ENCODE measurements at regions not wholly inside any gene's neighbourhood (a gene's known extent, or its start where the extent isn't known, plus 50 kb on each side); places are given as distances from the start of the nearest gene placed in this dataset.
"Not testable (repeated sequence)": the region's sequence is repeated elsewhere in the genome, so short reads cannot be mapped to it uniquely, and the experiment has no call there.

DNA sequence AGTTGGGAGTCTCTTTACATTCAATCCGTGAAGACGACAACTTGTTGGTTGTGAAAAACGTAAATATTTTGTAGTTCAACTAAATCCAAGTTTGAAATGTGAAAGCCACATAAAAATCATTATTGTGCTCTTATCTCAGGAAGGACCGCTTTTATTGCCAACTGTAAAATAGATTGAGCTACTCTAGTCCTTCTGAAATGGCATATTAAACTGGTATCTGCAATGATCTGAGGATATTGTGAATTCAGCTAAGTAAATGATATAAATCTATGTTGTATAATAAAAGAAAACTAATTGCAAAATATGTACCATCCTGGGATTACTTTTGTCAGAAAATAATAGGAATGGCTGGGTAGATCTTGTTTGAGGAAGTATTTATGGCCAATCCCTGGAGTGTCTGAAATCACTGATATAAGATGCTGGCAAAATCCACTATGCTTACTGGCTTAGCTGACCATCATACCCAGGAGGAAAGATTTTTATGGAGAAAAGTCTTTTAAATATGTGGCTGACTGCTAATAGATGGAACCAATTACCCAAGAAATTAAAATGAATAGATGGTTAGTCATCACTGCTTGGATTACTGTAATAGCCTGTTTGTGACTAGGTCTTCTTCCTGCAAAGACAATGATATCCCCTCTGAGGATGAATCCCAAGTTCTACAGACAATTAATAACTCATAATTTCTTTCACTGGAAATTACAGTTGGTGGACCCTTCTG, 191.8 kb downstream of the SEMA6D start:
- Mint-ChIP-seq H3K36me3 (no peaks in the 10 kb centered on the region), H3K27me3 (peaks cover 0 to 1% of the 10 kb centered on the region in 2 donors), H3K9me3 (peaks cover 0 to 10% (median 3%) of the 10 kb centered on the region in 8 donors), H3K4me1 (no peaks in the 10 kb centered on the region), H3K27ac (no peak overlapping the region), H3K4me3 (no peak overlapping the region)
- no peak overlapping the region for H3K27ac ChIP-seq (ENCODE audit: low read depth, low read length)
- no peak for DNase-seq
- ChIA-PET CTCF (ENCODE audit: partially characterized antibody) (no interaction called here), POLR2A (ENCODE audit: partially characterized antibody) (no interaction called here)
- no peaks in the 10 kb centered on the region for H3K36me3 ChIP-seq (ENCODE audit: insufficient read depth, low read length)
- H3K27me3 ChIP-seq (ENCODE audit: insufficient read depth, low read length): no peaks in the 10 kb centered on the region
- no peaks in the 10 kb centered on the region for H3K4me1 ChIP-seq (ENCODE audit: insufficient read depth, low read length)
- intact Hi-C loops (cut with micrococcal nuclease): no loop called here
- no peaks in the 10 kb centered on the region for H3K9me3 ChIP-seq (ENCODE audit: control insufficient read depth in 1 of 2, low read length in 2 of 2)
- no peak overlapping the region for H3K4me3 ChIP-seq (ENCODE audit: low read length in 2 of 2)

DNA sequence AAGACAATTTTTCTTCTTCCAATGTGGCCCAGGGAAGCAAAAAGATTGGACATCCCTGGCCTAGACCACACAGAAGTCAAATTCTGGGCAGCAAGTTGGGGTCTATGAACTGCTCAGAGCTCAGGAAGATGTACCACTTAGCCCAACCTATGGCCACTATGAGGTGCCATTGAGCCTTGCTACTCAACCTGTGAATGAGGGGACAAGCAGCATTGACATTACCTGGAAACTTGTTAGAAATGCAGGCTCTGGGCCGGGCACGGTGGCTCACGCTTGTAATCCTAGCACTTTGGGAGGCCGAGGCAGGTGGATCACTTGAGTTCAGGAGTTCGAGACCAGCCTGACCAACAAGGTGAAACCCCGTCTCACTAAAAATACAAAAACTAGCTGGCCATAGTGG, 195.6 kb downstream of the SEMA6D start:
- H3K36me3 Mint-ChIP-seq; H3K4me1 ChIP-seq (ENCODE audit: insufficient read depth, low read length); H3K27me3 Mint-ChIP-seq; intact Hi-C loops (cut with micrococcal nuclease); CTCF ChIA-PET (ENCODE audit: partially characterized antibody); POLR2A ChIA-PET (ENCODE audit: partially characterized antibody); H3K4me3 ChIP-seq (ENCODE audit: low read length in 2 of 2); H3K9me3 Mint-ChIP-seq; H3K27ac ChIP-seq (ENCODE audit: low read depth, low read length); DNase-seq; H3K27ac Mint-ChIP-seq; H3K27me3 ChIP-seq (ENCODE audit: insufficient read depth, low read length); H3K4me1 Mint-ChIP-seq; H3K9me3 ChIP-seq (ENCODE audit: control insufficient read depth in 1 of 2, low read length in 2 of 2); H3K36me3 ChIP-seq (ENCODE audit: insufficient read depth, low read length); H3K4me3 Mint-ChIP-seq: not testable (repeated sequence)

DNA sequence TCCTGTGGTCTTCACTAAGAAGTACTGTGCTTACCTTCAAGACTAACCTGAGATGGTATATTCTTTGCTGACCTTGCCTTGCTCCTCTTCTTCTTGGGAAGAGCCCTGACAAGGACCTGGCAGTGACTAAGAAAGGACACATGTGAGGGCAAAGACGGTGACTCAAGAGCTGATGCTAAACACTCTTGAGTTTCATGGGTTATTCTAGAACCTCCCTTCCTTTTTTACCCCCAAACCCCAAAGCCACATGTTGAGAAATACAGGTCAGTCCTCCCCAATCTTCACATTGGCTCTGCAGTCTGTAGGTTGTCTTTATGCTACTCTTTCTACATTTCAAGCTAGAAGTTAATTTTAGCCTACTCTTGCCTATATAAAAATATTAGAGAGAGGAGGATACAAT, 200.6 kb downstream of the SEMA6D start:
- no peaks in the 10 kb centered on the region for H3K27me3 ChIP-seq (ENCODE audit: insufficient read depth, low read length)
- H3K4me3 Mint-ChIP-seq: no peak overlapping the region
- H3K9me3 ChIP-seq (ENCODE audit: control insufficient read depth in 1 of 2, low read length in 2 of 2): no peaks in the 10 kb centered on the region
- no peaks in the 10 kb centered on the region for H3K4me1 ChIP-seq (ENCODE audit: insufficient read depth, low read length)
- no peak overlapping the region for H3K27ac ChIP-seq (ENCODE audit: low read depth, low read length)
- no peak for DNase-seq
- H3K4me1 Mint-ChIP-seq: no peaks in the 10 kb centered on the region
- H3K36me3 ChIP-seq (ENCODE audit: insufficient read depth, low read length): no peaks in the 10 kb centered on the region
- H3K9me3 Mint-ChIP-seq: peaks cover 0 to 3% (median 0%) of the 10 kb centered on the region in 8 donors
- ChIA-PET POLR2A (ENCODE audit: partially characterized antibody) (no interaction called here), CTCF (ENCODE audit: partially characterized antibody) (no interaction called here)
- intact Hi-C loops (cut with micrococcal nuclease): no loop called here
- H3K4me3 ChIP-seq (ENCODE audit: low read length in 2 of 2): no peak overlapping the region
- no peaks in the 10 kb centered on the region for H3K27me3 Mint-ChIP-seq
- H3K27ac Mint-ChIP-seq: no peak overlapping the region
- H3K36me3 Mint-ChIP-seq: no peaks in the 10 kb centered on the region

DNA sequence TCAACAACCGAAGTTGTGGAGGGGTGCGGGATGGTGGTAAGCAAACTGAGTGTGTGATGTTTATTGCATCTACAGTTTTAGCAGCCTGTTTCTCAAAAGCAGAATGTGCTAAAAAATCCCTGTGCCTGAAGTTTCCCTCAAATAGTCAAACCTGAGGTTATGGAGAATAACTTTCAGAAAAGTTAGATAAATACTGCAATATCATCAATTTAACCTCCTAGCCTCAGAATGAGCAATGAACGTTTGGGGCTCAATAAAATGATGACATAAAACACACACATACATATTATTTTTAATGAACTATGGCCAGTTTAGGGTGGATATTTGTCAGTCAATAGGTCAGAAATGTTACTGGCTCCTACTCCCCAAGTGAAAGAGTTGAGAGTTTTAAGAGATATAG, 201.6 kb downstream of the SEMA6D start:
- H3K9me3 ChIP-seq (ENCODE audit: control insufficient read depth in 1 of 2, low read length in 2 of 2): no peaks in the 10 kb centered on the region
- H3K4me3 Mint-ChIP-seq: no peak overlapping the region
- H3K9me3 Mint-ChIP-seq: peaks cover 0 to 3% (median 0%) of the 10 kb centered on the region in 8 donors
- no peaks in the 10 kb centered on the region for H3K36me3 Mint-ChIP-seq
- no peak overlapping the region for H3K27ac ChIP-seq (ENCODE audit: low read depth, low read length)
- no peaks in the 10 kb centered on the region for H3K27me3 Mint-ChIP-seq
- ChIA-PET POLR2A (ENCODE audit: partially characterized antibody) (no interaction called here), CTCF (ENCODE audit: partially characterized antibody) (no interaction called here)
- no peaks in the 10 kb centered on the region for H3K27me3 ChIP-seq (ENCODE audit: insufficient read depth, low read length)
- H3K27ac Mint-ChIP-seq: no peak overlapping the region
- H3K4me1 Mint-ChIP-seq: no peaks in the 10 kb centered on the region
- H3K4me1 ChIP-seq (ENCODE audit: insufficient read depth, low read length): no peaks in the 10 kb centered on the region
- no peaks in the 10 kb centered on the region for H3K36me3 ChIP-seq (ENCODE audit: insufficient read depth, low read length)
- intact Hi-C loops (cut with micrococcal nuclease): no loop called here
- no peak overlapping the region for H3K4me3 ChIP-seq (ENCODE audit: low read length in 2 of 2)
- no peak for DNase-seq

DNA sequence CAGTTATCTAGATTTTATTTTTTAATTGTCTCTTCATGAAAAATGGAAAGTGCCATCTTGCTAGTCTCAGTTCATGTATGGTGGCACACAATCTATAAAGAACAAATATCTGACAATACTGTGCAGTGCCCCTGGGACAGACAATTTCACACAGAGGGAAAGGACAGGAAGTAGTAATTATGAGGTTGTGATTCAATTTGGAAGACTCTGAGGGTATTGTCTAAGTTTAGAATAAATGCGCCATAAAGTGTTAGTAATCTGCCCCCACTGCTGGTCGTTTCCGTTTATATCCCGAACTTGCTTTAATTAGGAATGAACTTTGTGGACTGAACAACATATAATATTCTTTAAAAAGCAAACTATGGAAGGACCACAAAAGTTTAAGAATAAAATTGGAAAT, 196.4 kb upstream of the SLC24A5 start:
- no peaks in the 10 kb centered on the region for H3K4me1 Mint-ChIP-seq
- no peaks in the 10 kb centered on the region for H3K9me3 ChIP-seq (ENCODE audit: control insufficient read depth in 1 of 2, low read length in 2 of 2)
- H3K27me3 ChIP-seq (ENCODE audit: insufficient read depth, low read length): no peaks in the 10 kb centered on the region
- H3K27me3 Mint-ChIP-seq: no peaks in the 10 kb centered on the region
- no peak overlapping the region for H3K4me3 Mint-ChIP-seq
- H3K9me3 Mint-ChIP-seq: peaks cover 0 to 7% (median 0%) of the 10 kb centered on the region in 8 donors
- H3K27ac Mint-ChIP-seq: no peak overlapping the region
- no peaks in the 10 kb centered on the region for H3K36me3 Mint-ChIP-seq
- intact Hi-C loops (cut with micrococcal nuclease): no loop called here
- no peak overlapping the region for H3K4me3 ChIP-seq (ENCODE audit: low read length in 2 of 2)
- CTCF ChIA-PET (ENCODE audit: partially characterized antibody): no interaction called here
- H3K4me1 ChIP-seq (ENCODE audit: insufficient read depth, low read length): no peaks in the 10 kb centered on the region
- no peak for DNase-seq
- POLR2A ChIA-PET (ENCODE audit: partially characterized antibody): no interaction called here
- no peaks in the 10 kb centered on the region for H3K36me3 ChIP-seq (ENCODE audit: insufficient read depth, low read length)
- no peak overlapping the region for H3K27ac ChIP-seq (ENCODE audit: low read depth, low read length)

DNA sequence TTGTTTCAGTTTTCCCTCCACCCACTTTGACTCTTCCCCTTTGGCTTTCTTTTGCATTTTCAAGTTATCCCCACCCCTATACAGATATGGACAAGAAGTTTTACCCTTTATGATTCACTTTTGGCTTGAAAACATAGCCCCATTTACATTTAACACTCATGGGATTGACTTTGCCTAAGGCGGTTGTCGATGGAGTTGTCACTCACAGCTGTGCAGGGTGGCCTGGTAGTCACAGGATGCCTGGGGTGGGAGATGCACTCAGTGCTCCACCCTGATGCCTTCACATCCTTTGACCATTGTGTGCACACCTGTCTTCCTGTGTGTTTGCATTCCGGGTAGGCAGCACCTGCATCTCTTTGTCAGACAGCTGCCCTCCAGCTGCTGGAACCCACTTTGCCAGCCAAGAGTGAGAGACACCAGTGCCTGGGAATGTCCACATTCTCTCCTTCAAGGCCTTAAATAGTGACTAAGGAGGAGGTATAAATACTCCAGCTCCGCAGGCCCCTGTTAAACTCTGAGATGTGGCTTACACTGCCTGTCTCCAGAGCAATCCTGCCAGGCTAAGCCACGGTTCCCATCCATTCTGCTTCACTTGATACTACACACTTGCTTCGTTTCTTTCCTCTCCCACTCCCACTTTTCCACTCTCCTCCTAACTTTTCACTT, 191.5 kb upstream of the SLC24A5 start:
- H3K4me3 ChIP-seq (ENCODE audit: low read length in 2 of 2): no peak overlapping the region
- H3K36me3 ChIP-seq (ENCODE audit: insufficient read depth, low read length): no peaks in the 10 kb centered on the region
- no peak overlapping the region for H3K27ac ChIP-seq (ENCODE audit: low read depth, low read length)
- Mint-ChIP-seq H3K27me3 (peaks cover 0 to 2% of the 10 kb centered on the region in 2 donors), H3K27ac (no peak overlapping the region), H3K4me3 (peak overlapping the region in 1 of 8 donors; percentile 68), H3K36me3 (no peaks in the 10 kb centered on the region), H3K9me3 (peaks cover 0 to 10% (median 0%) of the 10 kb centered on the region in 8 donors), H3K4me1 (no peaks in the 10 kb centered on the region)
- no peak for DNase-seq
- intact Hi-C loops (cut with micrococcal nuclease): no loop called here
- no peaks in the 10 kb centered on the region for H3K4me1 ChIP-seq (ENCODE audit: insufficient read depth, low read length)
- CTCF ChIA-PET (ENCODE audit: partially characterized antibody): no interaction called here
- H3K9me3 ChIP-seq (ENCODE audit: control insufficient read depth in 1 of 2, low read length in 2 of 2): no peaks in the 10 kb centered on the region
- no peaks in the 10 kb centered on the region for H3K27me3 ChIP-seq (ENCODE audit: insufficient read depth, low read length)
- POLR2A ChIA-PET (ENCODE audit: partially characterized antibody): no interaction called here

DNA sequence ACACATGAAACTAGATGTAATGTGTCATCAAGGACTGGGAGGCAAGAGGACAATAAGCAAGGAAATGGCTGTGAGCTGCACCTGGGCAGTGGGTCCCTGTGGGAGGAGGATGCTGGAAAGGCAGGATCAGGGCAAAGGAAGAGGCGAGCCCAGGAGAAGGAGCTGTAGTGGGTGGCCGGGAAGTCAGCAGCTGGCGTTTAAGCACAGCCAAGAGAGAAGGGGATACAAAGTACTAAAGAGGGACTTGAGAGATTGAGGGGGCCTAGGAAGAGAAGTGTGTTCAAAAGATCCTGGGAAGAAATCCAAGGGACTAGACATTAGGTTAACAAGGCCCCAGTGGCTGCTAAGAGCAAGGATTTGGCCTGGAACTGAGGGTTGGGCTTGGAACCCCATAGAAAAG, 188.5 kb upstream of the SLC24A5 start:
- Histone ChIP-seq H3K4me3 (ENCODE audit: low read length in 2 of 2) (no peak overlapping the region), H3K36me3 (ENCODE audit: insufficient read depth, low read length) (no peaks in the 10 kb centered on the region), H3K4me1 (ENCODE audit: insufficient read depth, low read length) (no peaks in the 10 kb centered on the region), H3K9me3 (ENCODE audit: control insufficient read depth in 1 of 2, low read length in 2 of 2) (no peaks in the 10 kb centered on the region), H3K27ac (ENCODE audit: low read depth, low read length) (no peak overlapping the region), H3K27me3 (ENCODE audit: insufficient read depth, low read length) (no peaks in the 10 kb centered on the region)
- intact Hi-C loops (cut with micrococcal nuclease): no loop called here
- Mint-ChIP-seq H3K4me3 (no peak overlapping the region), H3K4me1 (no peaks in the 10 kb centered on the region), H3K27ac (no peak overlapping the region), H3K36me3 (no peaks in the 10 kb centered on the region), H3K9me3 (peaks cover 0 to 8% (median 2%) of the 10 kb centered on the region in 8 donors), H3K27me3 (peaks cover 2 to 4% of the 10 kb centered on the region in 2 donors)
- CTCF ChIA-PET (ENCODE audit: partially characterized antibody): no interaction called here
- POLR2A ChIA-PET (ENCODE audit: partially characterized antibody): no interaction called here
- no peak for DNase-seq
